K562 (cell line): ENCODE measurements at regions not wholly inside any gene's neighbourhood (a gene's known extent, or its start where the extent isn't known, plus 50 kb on each side); places are given as distances from the start of the nearest gene placed in this dataset.

ENCODE experiments used
- ATAC-seq: fragments of 200-7000 bp; cut with Tn5 transposase; 3 replicates; pipeline ENCODE4 v1.9.1; 2020; ENCODE audit warnings: moderate library complexity
- BruUV-seq: library from RNA; stranded (reverse); fragments of 400-500 nt; replicated peaks from 2 replicates; lab custom pipeline; 2021; lab: Mats Ljungman, UMichigan
- CTCF ChIA-PET: fragments of 300-600 bp; formaldehyde crosslinking; extraction: SDS; loops from one replicate; lab custom pipeline; 2021; ENCODE audit warnings: low intra/inter-chr PET ratio; lab: Yijun Ruan, JAX
- POLR2A ChIA-PET: fragments of 300-600, 350-650 bp; sonication (Branson Sonifier 250); formaldehyde crosslinking; extraction: SDS; loops from one replicate; lab custom pipeline; 2021; ENCODE audit warnings: antibody characterized with exemption, inconsistent platforms; lab: Yijun Ruan, JAX
- DNase-seq, 4 experiments: peaks; one replicate each; pipeline versions ENCODE4 v3.0.0 to v3.0.0-alpha.2; 2011 to 2018; ENCODE audit warnings: low spot score in 3 of 4, mixed read lengths in 3 of 4; ENCODE audit errors: extremely low read depth in 1 of 4
- FAIRE-seq: peaks from 2 replicates; lab custom pipeline; 2011; peaks lifted over from hg19 to GRCh38; lab: Jason Lieb, UNC
- H2AFZ ChIP-seq: 2 replicates; pipeline ENCODE4 v1.6.0; 2011; ENCODE audit warnings: low read depth, low read length, control low read depth, inconsistent platforms
- H3K27ac ChIP-seq: fragments of 200-600 bp; 3 replicates; pipeline ENCODE4 v1.8.0; 2011; ENCODE audit warnings: low read depth, mild to moderate bottlenecking, control low read depth, inconsistent platforms, low read length, moderate library complexity, mixed read lengths; ENCODE audit errors: extremely low read depth
- H3K27me3 ChIP-seq, 2 experiments: fragments of 300-600 bp in 1 of 2; 2 replicates in 1 of 2; 3 replicates in 1 of 2; pipeline versions ENCODE4 v1.6.0 to v1.8.0; 2011; ENCODE audit warnings: inconsistent platforms in 2 of 2, low read length in 2 of 2, mild to moderate bottlenecking in 1 of 2, mixed read lengths in 1 of 2, moderate library complexity in 1 of 2; ENCODE audit not compliant: control insufficient read depth in 2 of 2, insufficient read depth in 2 of 2
- H3K36me3 ChIP-seq: fragments of 300-600 bp; 3 replicates; pipeline ENCODE4 v1.8.0; 2011; ENCODE audit warnings: mild to moderate bottlenecking, low read length, inconsistent platforms; ENCODE audit not compliant: control insufficient read depth, insufficient read depth
- H3K4me1 ChIP-seq, 2 experiments: fragments of 200-600 bp in 1 of 2; replicated peaks in 1 of 2; 2 replicates in 1 of 2; 3 replicates in 1 of 2; pipeline versions ENCODE4 v1.5.1 to v1.8.0; 2011; ENCODE audit warnings: inconsistent platforms in 2 of 2, low read length in 2 of 2, mild to moderate bottlenecking in 1 of 2, mixed read lengths in 1 of 2, moderate library complexity in 1 of 2; ENCODE audit not compliant: control insufficient read depth in 2 of 2, insufficient read depth in 2 of 2
- H3K4me2 ChIP-seq: 2 replicates; pipeline ENCODE4 v1.6.1; 2011; ENCODE audit warnings: low read length, control low read depth, inconsistent platforms, mixed read lengths; ENCODE audit not compliant: insufficient read depth
- H3K4me3 ChIP-seq: fragments of 200-600 bp; sonication (generic), shearing (Covaris generic); 2 replicates; pipeline ENCODE4 v1.5.1; 2016; ENCODE audit warnings: control low read depth, inconsistent platforms
- H3K79me2 ChIP-seq: fragments of 200-600 bp; 3 replicates; pipeline ENCODE4 v1.8.0; 2011; ENCODE audit warnings: low read length, inconsistent platforms; ENCODE audit not compliant: control insufficient read depth, insufficient read depth
- H3K9ac ChIP-seq, 2 experiments: 2 replicates each; pipeline versions ENCODE4 v1.6.0 to v1.6.1; 2011; ENCODE audit warnings: low read depth in 2 of 2, low read length in 2 of 2, control low read depth in 1 of 2, inconsistent platforms in 1 of 2, mild to moderate bottlenecking in 1 of 2, mixed read lengths in 1 of 2; ENCODE audit not compliant: insufficient read depth in 1 of 2
- H3K9me1 ChIP-seq: one replicate; pipeline ENCODE4 v1.6.0; 2011; ENCODE audit warnings: inconsistent platforms, mild to moderate bottlenecking, low read length, moderate library complexity; ENCODE audit not compliant: control insufficient read depth, insufficient read depth
- H3K9me3 ChIP-seq: replicated peaks from 2 replicates; pipeline ENCODE4 v1.5.1; 2011; ENCODE audit warnings: low read depth, low read length, inconsistent platforms; ENCODE audit not compliant: control insufficient read depth, insufficient read depth
- H4K20me1 ChIP-seq: replicated peaks from 2 replicates; pipeline ENCODE4 v1.6.1; 2011; ENCODE audit warnings: low read length, inconsistent platforms, mixed read lengths; ENCODE audit not compliant: control insufficient read depth, insufficient read depth
- ARID2 ChIP-seq: fragments of 450-650 bp; IDR thresholded peaks from 2 replicates; pipeline ENCODE4 v1.6.1; 2017; ENCODE audit warnings: antibody characterized with exemption, mild to moderate bottlenecking
- ASH1L ChIP-seq: fragments of 450-650 bp; IDR thresholded peaks from 2 replicates; pipeline ENCODE4 v1.6.1; 2018; ENCODE audit warnings: borderline replicate concordance, mild to moderate bottlenecking, low read depth; ENCODE audit not compliant: partially characterized antibody
- FUS ChIP-seq: fragments of 200-400 bp; formaldehyde crosslinking; optimal IDR thresholded peaks from 2 replicates; pipeline ENCODE3; 2017; ENCODE audit warnings: low read depth, low read length
- IRF2 ChIP-seq: sonication (generic); formaldehyde crosslinking; IDR thresholded peaks from 2 replicates; pipeline ENCODE4 v1.8.1; 2022; ENCODE audit warnings: mild to moderate bottlenecking, missing genetic modification reagents
- KDM5B ChIP-seq: fragments of 200-600 bp; sonication (generic); IDR thresholded peaks from 2 replicates; pipeline ENCODE4 v1.6.1; 2012; ENCODE audit warnings: low read depth, mild to moderate bottlenecking, moderate library complexity, low read length, control low read depth, inconsistent platforms; ENCODE audit not compliant: insufficient replicate concordance
- LARP7 ChIP-seq: fragments of 450-650 bp; IDR thresholded peaks from 2 replicates; pipeline ENCODE4 v1.6.1; 2016
- NFE2L1 ChIP-seq: fragments of 450-650 bp; IDR thresholded peaks from 2 replicates; pipeline ENCODE4 v1.6.1; 2016; ENCODE audit warnings: missing genetic modification characterization, low read depth, mild to moderate bottlenecking, missing compliant biosample characterization, moderate library complexity, borderline replicate concordance
- PHF21A ChIP-seq: fragments of 450-650 bp; IDR thresholded peaks from 2 replicates; pipeline ENCODE4 v1.6.1; 2017; ENCODE audit warnings: low read depth, borderline replicate concordance
- POLR2H ChIP-seq: IDR thresholded peaks from 2 replicates; pipeline ENCODE4 v1.6.1; 2016; ENCODE audit warnings: missing genetic modification characterization, low read depth, mild to moderate bottlenecking, control low read depth, missing compliant biosample characterization, moderate library complexity
- SAFB2 ChIP-seq: fragments of 200-400 bp; formaldehyde crosslinking; IDR thresholded peaks from 2 replicates; pipeline ENCODE4 v1.6.1; 2018; ENCODE audit warnings: borderline replicate concordance, low read length, low read depth, moderate library complexity; ENCODE audit not compliant: severe bottlenecking
- TRIM24 ChIP-seq, 2 experiments: fragments of 450-650 bp; IDR thresholded peaks; 2 replicates each; pipeline ENCODE4 v1.6.1; 2016
- XRCC3 ChIP-seq: fragments of 450-650 bp; IDR thresholded peaks from 2 replicates; pipeline ENCODE4 v1.6.1; 2017; ENCODE audit warnings: mild to moderate bottlenecking, moderate library complexity
- ZFPM2 ChIP-seq: fragments of 250-450 bp; sonication (Bioruptor Pico); IDR thresholded peaks from 2 replicates; pipeline ENCODE4 v1.5.1; 2022; ENCODE audit warnings: mild to moderate bottlenecking
- ZNF384 ChIP-seq: IDR thresholded peaks from 2 replicates; pipeline ENCODE4 v1.6.1; 2012; ENCODE audit warnings: low read depth, low read length, improper control_type of control experiment
- WGBS: fragments of 100-300 bp; shearing (Covaris generic); methylation state at CpG from one replicate; pipeline ENCODE4 v1.1.6; 2016; ENCODE audit warnings: low coverage, mixed read lengths; ENCODE audit not compliant: insufficient coverage; ENCODE audit errors: missing lambda C conversion rate; 5-methylcytosine and 5-hydroxymethylcytosine counted together
- in situ Hi-C: fragments of 300-500 bp; cut with MboI; formaldehyde crosslinking; loops from 4 replicates; pipeline ENCODE4 v1.15.0; 2018; ENCODE audit warnings: inconsistent platforms, mixed read lengths
- intact Hi-C: fragments of 100-400 bp; cut with micrococcal nuclease; formaldehyde crosslinking; loops from 2 replicates; pipeline ENCODE4 v1.14.2; 2022
- TF ChIP-seq, protein P1 (sequence below): fragments of 450-650 bp; IDR thresholded peaks from 2 replicates; pipeline ENCODE4 v1.6.1; 2018; ENCODE audit warnings: mild to moderate bottlenecking, low read depth; ENCODE audit not compliant: partially characterized antibody
- TF ChIP-seq, protein P2 (sequence below): IDR thresholded peaks from 2 replicates; pipeline ENCODE4 v1.6.1; 2012; ENCODE audit warnings: low read depth, low read length, improper control_type of control experiment, borderline replicate concordance
- TF ChIP-seq, protein P3 (sequence below): fragments of 450-650 bp; conservative IDR thresholded peaks from 2 replicates; pipeline ENCODE4 v1.6.1; 2016; ENCODE audit warnings: missing genetic modification characterization, low read depth, mild to moderate bottlenecking, control low read depth, missing compliant biosample characterization
- TF ChIP-seq, protein P4 (sequence below): fragments of 450-650 bp; IDR thresholded peaks from 2 replicates; pipeline ENCODE4 v1.6.1; 2014; ENCODE audit warnings: low read depth, mild to moderate bottlenecking, moderate library complexity, borderline replicate concordance

DNA sequence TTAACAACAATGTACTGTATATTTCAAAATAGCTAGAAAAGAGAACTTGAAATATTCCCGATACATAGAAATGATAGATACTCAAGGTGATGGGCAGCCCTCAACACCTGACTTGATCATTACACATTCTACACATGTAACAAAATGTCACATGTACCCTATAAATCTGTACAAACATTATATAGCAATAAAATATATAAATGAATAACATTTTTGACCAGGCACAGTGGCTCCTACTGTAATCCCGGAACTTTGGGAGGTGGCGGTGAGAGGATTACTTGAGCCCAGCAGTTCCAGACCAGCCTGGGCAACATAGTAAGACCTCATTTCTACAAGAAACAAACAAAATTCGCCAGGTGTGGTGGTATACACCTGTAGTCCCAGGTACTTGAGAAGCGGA lies 659.5 kb upstream of the NRP1 start:
- no peak for FAIRE-seq
- Histone ChIP-seq H3K9me1 (no peaks in the 10 kb centered on the region), H3K36me3 (no peaks in the 10 kb centered on the region), H3K27me3 (no peaks in the 10 kb centered on the region), H3K9me3 (no peaks in the 10 kb centered on the region), H3K4me3 (no peak overlapping the region), H3K27ac (no peak overlapping the region), H3K79me2 (no peaks in the 10 kb centered on the region), H3K4me2 (no peak overlapping the region), H3K4me1 (no peaks in the 10 kb centered on the region), H3K9ac (no peak overlapping the region), H4K20me1 (no peaks in the 10 kb centered on the region), H2AFZ (no peak overlapping the region)
- no TSS peak for BruUV-seq
- CTCF ChIA-PET, result no interaction called here
- WGBS, result 2% methylated on average over 5 of the region's 5 CpGs
- POLR2A ChIA-PET, result no interaction called here
- TF ChIP-seq, protein P1, sequence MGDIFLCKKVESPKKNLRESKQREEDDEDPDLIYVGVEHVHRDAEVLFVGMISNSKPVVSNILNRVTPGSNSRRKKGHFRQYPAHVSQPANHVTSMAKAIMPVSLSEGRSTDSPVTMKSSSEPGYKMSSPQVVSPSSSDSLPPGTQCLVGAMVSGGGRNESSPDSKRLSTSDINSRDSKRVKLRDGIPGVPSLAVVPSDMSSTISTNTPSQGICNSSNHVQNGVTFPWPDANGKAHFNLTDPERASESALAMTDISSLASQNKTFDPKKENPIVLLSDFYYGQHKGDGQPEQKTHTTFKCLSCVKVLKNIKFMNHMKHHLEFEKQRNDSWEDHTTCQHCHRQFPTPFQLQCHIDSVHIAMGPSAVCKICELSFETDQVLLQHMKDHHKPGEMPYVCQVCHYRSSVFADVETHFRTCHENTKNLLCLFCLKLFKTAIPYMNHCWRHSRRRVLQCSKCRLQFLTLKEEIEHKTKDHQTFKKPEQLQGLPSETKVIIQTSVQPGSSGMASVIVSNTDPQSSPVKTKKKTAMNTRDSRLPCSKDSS, result no peak
- TF ChIP-seq KDM5B (no peak), POLR2H (tag) (no peak), SAFB2 (no peak), ARID2 (no peak), NFE2L1 (tag) (no peak), FUS (no peak), ZNF384 (no peak), XRCC3 (no peak), LARP7 (no peak), TRIM24 (IDR thresholded peaks at IDR 0.05) (no peak), ZFPM2 (no peak), ASH1L (no peak), IRF2 (CRISPR knock-in tag) (no peak), PHF21A (no peak)
- TF ChIP-seq, protein P2, sequence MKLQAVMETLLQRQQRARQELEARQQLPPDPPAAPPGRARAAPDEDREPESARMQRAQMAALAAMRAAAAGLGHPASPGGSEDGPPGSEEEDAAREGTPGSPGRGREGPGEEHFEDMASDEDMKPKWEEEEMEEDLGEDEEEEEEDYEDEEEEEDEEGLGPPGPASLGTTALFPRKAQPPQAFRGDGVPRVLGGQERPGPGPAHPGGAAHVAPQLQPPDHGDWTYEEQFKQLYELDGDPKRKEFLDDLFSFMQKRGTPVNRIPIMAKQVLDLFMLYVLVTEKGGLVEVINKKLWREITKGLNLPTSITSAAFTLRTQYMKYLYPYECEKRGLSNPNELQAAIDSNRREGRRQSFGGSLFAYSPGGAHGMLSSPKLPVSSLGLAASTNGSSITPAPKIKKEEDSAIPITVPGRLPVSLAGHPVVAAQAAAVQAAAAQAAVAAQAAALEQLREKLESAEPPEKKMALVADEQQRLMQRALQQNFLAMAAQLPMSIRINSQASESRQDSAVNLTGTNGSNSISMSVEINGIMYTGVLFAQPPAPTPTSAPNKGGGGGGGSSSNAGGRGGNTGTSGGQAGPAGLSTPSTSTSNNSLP, result no peak
- TF ChIP-seq, protein P3, sequence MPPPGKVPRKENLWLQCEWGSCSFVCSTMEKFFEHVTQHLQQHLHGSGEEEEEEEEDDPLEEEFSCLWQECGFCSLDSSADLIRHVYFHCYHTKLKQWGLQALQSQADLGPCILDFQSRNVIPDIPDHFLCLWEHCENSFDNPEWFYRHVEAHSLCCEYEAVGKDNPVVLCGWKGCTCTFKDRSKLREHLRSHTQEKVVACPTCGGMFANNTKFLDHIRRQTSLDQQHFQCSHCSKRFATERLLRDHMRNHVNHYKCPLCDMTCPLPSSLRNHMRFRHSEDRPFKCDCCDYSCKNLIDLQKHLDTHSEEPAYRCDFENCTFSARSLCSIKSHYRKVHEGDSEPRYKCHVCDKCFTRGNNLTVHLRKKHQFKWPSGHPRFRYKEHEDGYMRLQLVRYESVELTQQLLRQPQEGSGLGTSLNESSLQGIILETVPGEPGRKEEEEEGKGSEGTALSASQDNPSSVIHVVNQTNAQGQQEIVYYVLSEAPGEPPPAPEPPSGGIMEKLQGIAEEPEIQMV (tag), result no peak
- TF ChIP-seq, protein P4, sequence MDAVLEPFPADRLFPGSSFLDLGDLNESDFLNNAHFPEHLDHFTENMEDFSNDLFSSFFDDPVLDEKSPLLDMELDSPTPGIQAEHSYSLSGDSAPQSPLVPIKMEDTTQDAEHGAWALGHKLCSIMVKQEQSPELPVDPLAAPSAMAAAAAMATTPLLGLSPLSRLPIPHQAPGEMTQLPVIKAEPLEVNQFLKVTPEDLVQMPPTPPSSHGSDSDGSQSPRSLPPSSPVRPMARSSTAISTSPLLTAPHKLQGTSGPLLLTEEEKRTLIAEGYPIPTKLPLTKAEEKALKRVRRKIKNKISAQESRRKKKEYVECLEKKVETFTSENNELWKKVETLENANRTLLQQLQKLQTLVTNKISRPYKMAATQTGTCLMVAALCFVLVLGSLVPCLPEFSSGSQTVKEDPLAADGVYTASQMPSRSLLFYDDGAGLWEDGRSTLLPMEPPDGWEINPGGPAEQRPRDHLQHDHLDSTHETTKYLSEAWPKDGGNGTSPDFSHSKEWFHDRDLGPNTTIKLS, result no peak
- in situ Hi-C loops, result no loop called here
- DNase-seq, result no peak
- intact Hi-C loops, result no loop called here
- ATAC-seq, result no peak
